Activated T-cell treated with anti-CD3 and anti-CD28 coated beads, Interleukin-2, amount 50 U/mL, for 4 hours (primary cell): ENCODE measurements at regions not wholly inside any gene's neighbourhood (a gene's known extent, or its start where the extent isn't known, plus 50 kb on each side); places are given as distances from the start of the nearest gene placed in this dataset.

ENCODE experiments used
- ATAC-seq, 2 donors: fragments of 200-7000 bp; cut with Tn5 transposase; one replicate each; pipeline ENCODE4 v1.10.0; 2021
- DNase-seq: peaks from one replicate; pipeline ENCODE4 v3.0.0-alpha.2; 2020
- H3K27me3 Mint-ChIP-seq: one replicate; pipeline ENCODE4 v1.8.0; 2021; ENCODE audit warnings: low read depth, mixed read lengths
- H3K36me3 Mint-ChIP-seq: one replicate; pipeline ENCODE4 v1.8.0; 2022; ENCODE audit warnings: mixed read lengths; ENCODE audit not compliant: insufficient read depth
- H3K4me1 Mint-ChIP-seq: one replicate; pipeline ENCODE4 v1.8.0; 2021; ENCODE audit warnings: low read depth, mixed read lengths
- H3K4me3 Mint-ChIP-seq: one replicate; pipeline ENCODE4 v1.8.0; 2021; ENCODE audit warnings: mild to moderate bottlenecking, moderate library complexity, mixed read lengths
- H3K9me3 Mint-ChIP-seq: one replicate; pipeline ENCODE4 v1.8.0; 2021; ENCODE audit warnings: mixed read lengths

GRCh38 chr2:8198766-8199382, 483.0 kb upstream of the ID2 start:
- Mint-ChIP-seq H3K4me1 (peaks cover 2% of the 10 kb centered on the region), H3K9me3 (peaks cover 6% of the 10 kb centered on the region), H3K36me3 (peaks cover 2% of the 10 kb centered on the region), H3K27me3 (no peaks in the 10 kb centered on the region), H3K4me3 (no peak overlapping the region)
- DNase-seq (no peak), ATAC-seq (no peak)

GRCh38 chr2:8202132-8202531, 479.7 kb upstream of the ID2 start:
- ATAC-seq (peak; percentile 55 to 62), DNase-seq (no peak)
- H3K4me1 Mint-ChIP-seq = peaks cover 2% of the 10 kb centered on the region
- H3K36me3 Mint-ChIP-seq = peaks cover 2% of the 10 kb centered on the region
- peaks cover 10% of the 10 kb centered on the region for H3K9me3 Mint-ChIP-seq
- no peaks in the 10 kb centered on the region for H3K27me3 Mint-ChIP-seq
- H3K4me3 Mint-ChIP-seq = no peak overlapping the region

GRCh38 chr2:8203364-8203763, 478.5 kb upstream of the ID2 start:
- H3K9me3 Mint-ChIP-seq = peaks cover 22% of the 10 kb centered on the region
- peaks cover 2% of the 10 kb centered on the region for H3K36me3 Mint-ChIP-seq
- H3K27me3 Mint-ChIP-seq = no peaks in the 10 kb centered on the region
- H3K4me1 Mint-ChIP-seq = peaks cover 2% of the 10 kb centered on the region
- DNase-seq (no peak), ATAC-seq (no peak)
- H3K4me3 Mint-ChIP-seq = no peak overlapping the region

GRCh38 chr2:8204711-8205110, 477.1 kb upstream of the ID2 start:
- Mint-ChIP-seq H3K9me3 (peaks cover 25% of the 10 kb centered on the region), H3K27me3 (no peaks in the 10 kb centered on the region), H3K36me3 (peaks cover 2% of the 10 kb centered on the region), H3K4me1 (peaks cover 2% of the 10 kb centered on the region), H3K4me3 (no peak overlapping the region)
- no peak for ATAC-seq
- DNase-seq = no peak

GRCh38 chr2:8209494-8209893, 472.4 kb upstream of the ID2 start:
- peaks cover 19% of the 10 kb centered on the region for H3K9me3 Mint-ChIP-seq
- ATAC-seq = no peak

GRCh38 chr2:8211384-8211783, 470.5 kb upstream of the ID2 start:
- Mint-ChIP-seq H3K9me3 (peaks cover 19% of the 10 kb centered on the region), H3K27me3 (no peaks in the 10 kb centered on the region)

More at GRCh38 chr2:8209494-8209893, 472.4 kb upstream of the ID2 start:
- Mint-ChIP-seq H3K27me3 (no peaks in the 10 kb centered on the region), H3K4me3 (no peak overlapping the region), H3K4me1 (no peaks in the 10 kb centered on the region), H3K36me3 (no peaks in the 10 kb centered on the region)
- DNase-seq = no peak

GRCh38 chr2:8212239-8212638, 469.6 kb upstream of the ID2 start:
- Mint-ChIP-seq H3K4me3 (no peak overlapping the region), H3K9me3 (peaks cover 14% of the 10 kb centered on the region), H3K4me1 (no peaks in the 10 kb centered on the region), H3K36me3 (no peaks in the 10 kb centered on the region), H3K27me3 (no peaks in the 10 kb centered on the region)
- DNase-seq = no peak
- ATAC-seq = no peak

More at GRCh38 chr2:8211384-8211783, 470.5 kb upstream of the ID2 start:
- Mint-ChIP-seq H3K4me3 (no peak overlapping the region), H3K4me1 (no peaks in the 10 kb centered on the region), H3K36me3 (no peaks in the 10 kb centered on the region)
- ATAC-seq (no peak), DNase-seq (no peak)

- Mint-ChIP-seq H3K4me1 (no peaks in the 10 kb centered on the region), H3K36me3 (no peaks in the 10 kb centered on the region), H3K4me3 (no peak overlapping the region), H3K9me3 (no peaks in the 10 kb centered on the region), H3K27me3 (peaks cover 2% of the 10 kb centered on the region)
- ATAC-seq (no peak), DNase-seq (no peak)
Measured at GRCh38 chr2:8214036-8214615, 467.7 kb upstream of the ID2 start.

GRCh38 chr2:8215159-8215863, 466.5 kb upstream of the ID2 start:
- DNase-seq (no peak), ATAC-seq (peak in 1 of 2 donors; percentile 21)
- H3K4me3 Mint-ChIP-seq = no peak overlapping the region
- peaks cover 2% of the 10 kb centered on the region for H3K27me3 Mint-ChIP-seq
- H3K4me1 Mint-ChIP-seq = no peaks in the 10 kb centered on the region
- H3K9me3 Mint-ChIP-seq = no peaks in the 10 kb centered on the region
- no peaks in the 10 kb centered on the region for H3K36me3 Mint-ChIP-seq

- H3K4me3 Mint-ChIP-seq = no peak overlapping the region
- H3K27me3 Mint-ChIP-seq = peaks cover 2% of the 10 kb centered on the region
- DNase-seq = no peak
Measured at GRCh38 chr2:8215982-8216381, 465.9 kb upstream of the ID2 start.

GRCh38 chr2:8216397-8216796, 465.5 kb upstream of the ID2 start:
- H3K4me1 Mint-ChIP-seq = no peaks in the 10 kb centered on the region
- no peaks in the 10 kb centered on the region for H3K36me3 Mint-ChIP-seq
- DNase-seq = no peak
- no peak overlapping the region for H3K4me3 Mint-ChIP-seq
- H3K27me3 Mint-ChIP-seq = peaks cover 2% of the 10 kb centered on the region
- no peak for ATAC-seq
- H3K9me3 Mint-ChIP-seq = no peaks in the 10 kb centered on the region

More at GRCh38 chr2:8215982-8216381, 465.9 kb upstream of the ID2 start:
- H3K4me1 Mint-ChIP-seq = no peaks in the 10 kb centered on the region
- H3K9me3 Mint-ChIP-seq = no peaks in the 10 kb centered on the region
- H3K36me3 Mint-ChIP-seq = no peaks in the 10 kb centered on the region
- ATAC-seq = no peak

GRCh38 chr2:8217468-8218030, 464.3 kb upstream of the ID2 start:
- Mint-ChIP-seq H3K36me3 (no peaks in the 10 kb centered on the region), H3K27me3 (peaks cover 2% of the 10 kb centered on the region), H3K9me3 (no peaks in the 10 kb centered on the region), H3K4me3 (no peak overlapping the region), H3K4me1 (no peaks in the 10 kb centered on the region)
- DNase-seq = no peak
- ATAC-seq = no peak

GRCh38 chr2:8219096-8219495, 462.8 kb upstream of the ID2 start:
- no peak for DNase-seq
- no peaks in the 10 kb centered on the region for H3K4me1 Mint-ChIP-seq

GRCh38 chr2:8219631-8220355, 462.1 kb upstream of the ID2 start:
- Mint-ChIP-seq H3K9me3 (no peaks in the 10 kb centered on the region), H3K4me3 (no peak overlapping the region), H3K4me1 (no peaks in the 10 kb centered on the region), H3K27me3 (peaks cover 2% of the 10 kb centered on the region), H3K36me3 (no peaks in the 10 kb centered on the region)
- ATAC-seq (no peak), DNase-seq (no peak)

More at GRCh38 chr2:8219096-8219495, 462.8 kb upstream of the ID2 start:
- H3K36me3 Mint-ChIP-seq = no peaks in the 10 kb centered on the region
- peaks cover 2% of the 10 kb centered on the region for H3K27me3 Mint-ChIP-seq
- no peaks in the 10 kb centered on the region for H3K9me3 Mint-ChIP-seq
- no peak overlapping the region for H3K4me3 Mint-ChIP-seq
- no peak for ATAC-seq
